Lower leg skin (tissue), 3 donors: ENCODE measurements at regions not wholly inside any gene's neighbourhood (a gene's known extent, or its start where the extent isn't known, plus 50 kb on each side); places are given as distances from the start of the nearest gene placed in this dataset.

Source experiments
- POLR2A ChIP-seq, 2 donors: fragments of 450-650 bp; IDR thresholded peaks; one replicate each; pipeline ENCODE4 v1.6.1; 2016 to 2017; ENCODE audit warnings: antibody characterized with exemption in 2 of 2, mild to moderate bottlenecking in 1 of 2, moderate library complexity in 1 of 2
- TF ChIP-seq, protein P1 (sequence below), 3 donors: fragments of 450-650 bp; IDR thresholded peaks; one replicate each; pipeline ENCODE4 v1.5.1; 2016; ENCODE audit warnings: antibody characterized with exemption in 3 of 3, mild to moderate bottlenecking in 3 of 3, moderate library complexity in 2 of 3

DNA sequence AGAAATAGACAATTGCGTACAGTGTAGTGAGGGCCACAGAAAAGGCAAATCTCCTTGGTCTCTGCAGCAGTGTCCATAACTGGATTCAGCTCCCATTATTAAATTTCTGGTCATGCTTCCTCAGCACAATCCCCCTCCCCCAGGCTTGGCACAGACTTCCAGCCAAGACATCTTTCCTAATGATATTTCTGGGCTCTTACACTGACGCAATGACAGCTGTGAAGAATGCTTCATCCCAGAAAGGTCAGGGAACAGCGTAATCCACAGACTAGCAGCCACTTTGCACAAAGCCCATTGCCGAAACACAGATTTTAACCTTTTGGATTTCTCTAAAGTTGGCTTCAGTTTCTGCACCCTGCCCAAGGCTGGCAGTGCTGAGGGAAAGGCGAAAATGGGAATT is 597.6 kb upstream of the CPEB2 start:
- TF ChIP-seq, protein P1, sequence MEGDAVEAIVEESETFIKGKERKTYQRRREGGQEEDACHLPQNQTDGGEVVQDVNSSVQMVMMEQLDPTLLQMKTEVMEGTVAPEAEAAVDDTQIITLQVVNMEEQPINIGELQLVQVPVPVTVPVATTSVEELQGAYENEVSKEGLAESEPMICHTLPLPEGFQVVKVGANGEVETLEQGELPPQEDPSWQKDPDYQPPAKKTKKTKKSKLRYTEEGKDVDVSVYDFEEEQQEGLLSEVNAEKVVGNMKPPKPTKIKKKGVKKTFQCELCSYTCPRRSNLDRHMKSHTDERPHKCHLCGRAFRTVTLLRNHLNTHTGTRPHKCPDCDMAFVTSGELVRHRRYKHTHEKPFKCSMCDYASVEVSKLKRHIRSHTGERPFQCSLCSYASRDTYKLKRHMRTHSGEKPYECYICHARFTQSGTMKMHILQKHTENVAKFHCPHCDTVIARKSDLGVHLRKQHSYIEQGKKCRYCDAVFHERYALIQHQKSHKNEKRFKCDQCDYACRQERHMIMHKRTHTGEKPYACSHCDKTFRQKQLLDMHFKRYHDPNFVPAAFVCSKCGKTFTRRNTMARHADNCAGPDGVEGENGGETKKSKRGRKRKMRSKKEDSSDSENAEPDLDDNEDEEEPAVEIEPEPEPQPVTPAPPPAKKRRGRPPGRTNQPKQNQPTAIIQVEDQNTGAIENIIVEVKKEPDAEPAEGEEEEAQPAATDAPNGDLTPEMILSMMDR (IDR thresholded peaks at IDR 0.05) = no peak
- TF ChIP-seq POLR2A (IDR thresholded peaks at IDR 0.05) = no peak
